ENCODE measurements at regions not wholly inside any gene's neighbourhood (a gene's known extent, or its start where the extent isn't known, plus 50 kb on each side); places are given as distances from the start of the nearest gene placed in this dataset.

GRCh38 chr1:239858529-239858928 lies 233.2 kb upstream of the FMN2 start:
- H3K4me3 ChIP-seq (ENCODE audit: low read depth, low read length) = no peak overlapping the region
- no peak for TF ChIP-seq CTCF (IDR thresholded peaks at IDR 0.05; ENCODE audit: borderline replicate concordance, insufficient read depth, low read depth, low read length)

- H3K4me3 ChIP-seq (ENCODE audit: low read depth, low read length) = no peak overlapping the region
- no peak for TF ChIP-seq CTCF (IDR thresholded peaks at IDR 0.05; ENCODE audit: borderline replicate concordance, insufficient read depth, low read depth, low read length)
Measured at GRCh38 chr1:239861985-239862384, 229.7 kb upstream of the FMN2 start.

GRCh38 chr1:239868058-239868832 lies 223.4 kb upstream of the FMN2 start:
- TF ChIP-seq CTCF (IDR thresholded peaks at IDR 0.05; ENCODE audit: borderline replicate concordance, insufficient read depth, low read depth, low read length) = no peak
- no peak overlapping the region for H3K4me3 ChIP-seq (ENCODE audit: low read depth, low read length)

GRCh38 chr1:239870194-239870593 lies 221.5 kb upstream of the FMN2 start:
- no peak for TF ChIP-seq CTCF (IDR thresholded peaks at IDR 0.05; ENCODE audit: borderline replicate concordance, insufficient read depth, low read depth, low read length)
- H3K4me3 ChIP-seq (ENCODE audit: low read depth, low read length) = no peak overlapping the region

GRCh38 chr1:239872626-239873025 lies 219.1 kb upstream of the FMN2 start:
- TF ChIP-seq CTCF (IDR thresholded peaks at IDR 0.05; ENCODE audit: borderline replicate concordance, insufficient read depth, low read depth, low read length) = no peak
- no peak overlapping the region for H3K4me3 ChIP-seq (ENCODE audit: low read depth, low read length)

GRCh38 chr1:239874831-239875230 lies 216.9 kb upstream of the FMN2 start:
- no peak for TF ChIP-seq CTCF (IDR thresholded peaks at IDR 0.05; ENCODE audit: borderline replicate concordance, insufficient read depth, low read depth, low read length)
- H3K4me3 ChIP-seq (ENCODE audit: low read depth, low read length) = no peak overlapping the region

Data from GM12875 (cell line).